GM23338 (cell line): ENCODE measurements at regions not wholly inside any gene's neighbourhood (a gene's known extent, or its start where the extent isn't known, plus 50 kb on each side); places are given as distances from the start of the nearest gene placed in this dataset.

Experiments used
- CREB1 ChIP-seq: fragments of 250-450 bp; sonication (Bioruptor Pico); IDR thresholded peaks from 2 replicates; pipeline ENCODE4 v1.5.0; 2020; ENCODE audit warnings: low read depth, mild to moderate bottlenecking, moderate library complexity
- CTCF ChIP-seq, 2 experiments: fragments of 200-600 bp in 1 of 2; sonication (generic) in 1 of 2; conservative IDR thresholded peaks; 2 replicates each; pipeline versions ENCODE4 v1.5.1 to v1.6.1; 2016 to 2017; ENCODE audit warnings: antibody characterized with exemption in 2 of 2, low read depth in 2 of 2, mild to moderate bottlenecking in 2 of 2, moderate library complexity in 1 of 2
- ETS1 ChIP-seq: IDR thresholded peaks from 2 replicates; pipeline ENCODE4 v1.6.1; 2016; ENCODE audit warnings: antibody characterized with exemption
- EZH2 ChIP-seq: fragments of 200-600 bp; sonication (generic); IDR thresholded peaks from one replicate; pipeline ENCODE4 v1.8.0; 2017; ENCODE audit warnings: antibody characterized with exemption, mild to moderate bottlenecking, low read depth; ENCODE audit not compliant: unreplicated experiment
- EZH2phosphoT487 ChIP-seq: fragments of 200-600 bp; sonication (generic); IDR thresholded peaks from one replicate; pipeline ENCODE4 v1.8.1; 2018; ENCODE audit warnings: antibody characterized with exemption; ENCODE audit not compliant: unreplicated experiment
- JUNB ChIP-seq: IDR thresholded peaks from one replicate; pipeline ENCODE4 v1.6.1; 2016; ENCODE audit warnings: antibody characterized with exemption; ENCODE audit not compliant: unreplicated experiment
- POLR2AphosphoS5 ChIP-seq: IDR thresholded peaks from 2 replicates; pipeline ENCODE4 v1.6.1; 2016; ENCODE audit warnings: antibody characterized with exemption, low read depth
- REST ChIP-seq: IDR thresholded peaks from one replicate; pipeline ENCODE4 v1.6.1; 2018; ENCODE audit warnings: antibody characterized with exemption; ENCODE audit not compliant: unreplicated experiment
- STAT1 ChIP-seq: IDR thresholded peaks from one replicate; pipeline ENCODE4 v1.6.1; 2016; ENCODE audit warnings: antibody characterized with exemption; ENCODE audit not compliant: unreplicated experiment

GRCh38 chrX:15946783-15947580, 92.4 kb upstream of the AP1S2 start:
- TF ChIP-seq CTCF (conservative IDR thresholded peaks at IDR 0.05; ENCODE audit: low read depth in 2 of 2) (no peak), JUNB (no peak), ETS1 (no peak), CREB1 (CRISPR knock-in tag) (no peak), POLR2AphosphoS5 (no peak), REST (no peak), EZH2 (no peak), STAT1 (no peak), EZH2phosphoT487 (no peak)
